ENCODE measurements at regions not wholly inside any gene's neighbourhood (a gene's known extent, or its start where the extent isn't known, plus 50 kb on each side); places are given as distances from the start of the nearest gene placed in this dataset.

GRCh38 chr6:95135182-95135581, 442.2 kb upstream of the MANEA start:
- no peaks in the 10 kb centered on the region for H3K4me1 Mint-ChIP-seq
- ChIA-PET POLR2A (no interaction called here), CTCF (no interaction called here)
- Histone ChIP-seq H3K27me3 (ENCODE audit: control insufficient read depth in 2 of 2, insufficient read depth in 2 of 2, low read length in 2 of 2) (no peaks in the 10 kb centered on the region), H3K4me3 (ENCODE audit: low read length) (no peak overlapping the region), H3K4me1 (ENCODE audit: control insufficient read depth in 2 of 2, insufficient read depth in 2 of 2, low read length in 2 of 2) (no peaks in the 10 kb centered on the region), H3K27ac (ENCODE audit: low read depth, low read length) (no peak overlapping the region), H3K9me3 (ENCODE audit: control insufficient read depth in 2 of 3, low read length in 3 of 3) (no peaks in the 10 kb centered on the region), H3K36me3 (ENCODE audit: control insufficient read depth in 2 of 3, insufficient read depth in 3 of 3, low read length in 3 of 3) (no peaks in the 10 kb centered on the region)
- DNase-seq, result no peak
- H3K36me3 Mint-ChIP-seq, result no peaks in the 10 kb centered on the region
- H3K9me3 Mint-ChIP-seq, result peaks cover 0 to 6% (median 0%) of the 10 kb centered on the region in 11 donors
- no peak for ATAC-seq
- H3K27me3 Mint-ChIP-seq, result no peaks in the 10 kb centered on the region
- no peak overlapping the region for H3K27ac Mint-ChIP-seq
- intact Hi-C loops (cut with micrococcal nuclease), result no loop called here
- no peak overlapping the region for H3K4me3 Mint-ChIP-seq

- H3K4me3 Mint-ChIP-seq, result no peak overlapping the region
- ATAC-seq, result no peak
Observed at GRCh38 chr6:95142101-95142500, 435.2 kb upstream of the MANEA start.

DNA sequence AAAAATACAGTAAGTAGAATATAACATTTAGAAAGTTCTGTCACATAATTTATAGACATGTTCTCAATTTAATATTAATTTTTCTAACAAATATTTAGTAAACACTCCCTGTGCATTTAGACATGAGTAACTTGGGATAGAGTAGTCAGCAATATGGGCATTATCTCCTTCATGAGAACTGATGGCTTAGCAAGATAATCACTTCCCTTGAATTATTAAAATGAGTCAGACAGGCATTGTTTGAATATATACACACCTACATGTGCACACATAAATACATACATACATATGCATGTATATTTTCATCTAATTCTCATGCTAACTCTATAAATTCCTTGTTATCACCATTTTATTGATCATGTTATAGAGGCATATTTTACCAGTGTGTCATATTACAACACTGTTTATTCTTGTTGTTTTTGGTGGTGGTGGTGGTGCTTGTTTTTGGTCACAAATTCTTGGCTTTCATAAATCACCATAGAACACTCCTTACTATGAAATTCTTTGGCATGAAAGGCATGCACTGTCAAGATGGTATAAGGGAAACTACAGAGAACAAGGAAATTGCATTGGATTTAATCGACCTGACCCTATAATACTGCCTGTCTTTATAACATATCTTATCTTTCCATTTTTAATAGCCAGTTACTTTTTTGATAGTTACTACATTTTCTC, 434.5 kb upstream of the MANEA start:
- Mint-ChIP-seq H3K4me3 (no peak overlapping the region), H3K27ac (no peak overlapping the region), H3K9me3 (peaks cover 0 to 7% (median 0%) of the 10 kb centered on the region in 11 donors), H3K27me3 (no peaks in the 10 kb centered on the region), H3K4me1 (no peaks in the 10 kb centered on the region), H3K36me3 (no peaks in the 10 kb centered on the region)
- DNase-seq, result no peak
- ChIA-PET CTCF (no interaction called here), POLR2A (no interaction called here)
- H3K9me3 ChIP-seq (ENCODE audit: control insufficient read depth in 2 of 3, low read length in 3 of 3), result no peaks in the 10 kb centered on the region
- H3K27me3 ChIP-seq (ENCODE audit: control insufficient read depth in 2 of 2, insufficient read depth in 2 of 2, low read length in 2 of 2), result no peaks in the 10 kb centered on the region
- H3K27ac ChIP-seq (ENCODE audit: low read depth, low read length), result no peak overlapping the region
- ATAC-seq, result no peak
- H3K4me3 ChIP-seq (ENCODE audit: low read length), result no peak overlapping the region
- H3K4me1 ChIP-seq (ENCODE audit: control insufficient read depth in 2 of 2, insufficient read depth in 2 of 2, low read length in 2 of 2), result no peaks in the 10 kb centered on the region
- H3K36me3 ChIP-seq (ENCODE audit: control insufficient read depth in 2 of 3, insufficient read depth in 3 of 3, low read length in 3 of 3), result no peaks in the 10 kb centered on the region
- intact Hi-C loops (cut with micrococcal nuclease), result no loop called here

More at GRCh38 chr6:95142101-95142500, 435.2 kb upstream of the MANEA start:
- peaks cover 0 to 7% (median 0%) of the 10 kb centered on the region in 11 donors for H3K9me3 Mint-ChIP-seq
- Histone ChIP-seq H3K4me3 (ENCODE audit: low read length) (no peak overlapping the region), H3K4me1 (ENCODE audit: control insufficient read depth in 2 of 2, insufficient read depth in 2 of 2, low read length in 2 of 2) (no peaks in the 10 kb centered on the region), H3K36me3 (ENCODE audit: control insufficient read depth in 2 of 3, insufficient read depth in 3 of 3, low read length in 3 of 3) (no peaks in the 10 kb centered on the region), H3K27me3 (ENCODE audit: control insufficient read depth in 2 of 2, insufficient read depth in 2 of 2, low read length in 2 of 2) (no peaks in the 10 kb centered on the region), H3K27ac (ENCODE audit: low read depth, low read length) (no peak overlapping the region), H3K9me3 (ENCODE audit: control insufficient read depth in 2 of 3, low read length in 3 of 3) (no peaks in the 10 kb centered on the region)
- POLR2A ChIA-PET, result no interaction called here
- intact Hi-C loops (cut with micrococcal nuclease), result no loop called here
- no peak for DNase-seq
- CTCF ChIA-PET, result no interaction called here
- H3K4me1 Mint-ChIP-seq, result no peaks in the 10 kb centered on the region
- H3K27me3 Mint-ChIP-seq, result no peaks in the 10 kb centered on the region
- H3K36me3 Mint-ChIP-seq, result no peaks in the 10 kb centered on the region
- H3K27ac Mint-ChIP-seq, result no peak overlapping the region

GRCh38 chr6:95143408-95144180, 433.7 kb upstream of the MANEA start:
- intact Hi-C loops (cut with micrococcal nuclease), result no loop called here
- no peak overlapping the region for H3K27ac ChIP-seq (ENCODE audit: low read depth, low read length)
- Mint-ChIP-seq H3K9me3 (peaks cover 0 to 7% (median 0%) of the 10 kb centered on the region in 11 donors), H3K36me3 (no peaks in the 10 kb centered on the region), H3K4me3 (no peak overlapping the region), H3K27me3 (no peaks in the 10 kb centered on the region), H3K4me1 (no peaks in the 10 kb centered on the region), H3K27ac (no peak overlapping the region)
- H3K4me1 ChIP-seq (ENCODE audit: control insufficient read depth in 2 of 2, insufficient read depth in 2 of 2, low read length in 2 of 2), result no peaks in the 10 kb centered on the region
- no peaks in the 10 kb centered on the region for H3K9me3 ChIP-seq (ENCODE audit: control insufficient read depth in 2 of 3, low read length in 3 of 3)
- DNase-seq, result no peak
- H3K4me3 ChIP-seq (ENCODE audit: low read length), result no peak overlapping the region
- ATAC-seq, result no peak
- H3K36me3 ChIP-seq (ENCODE audit: control insufficient read depth in 2 of 3, insufficient read depth in 3 of 3, low read length in 3 of 3), result no peaks in the 10 kb centered on the region
- ChIA-PET CTCF (no interaction called here), POLR2A (no interaction called here)
- H3K27me3 ChIP-seq (ENCODE audit: control insufficient read depth in 2 of 2, insufficient read depth in 2 of 2, low read length in 2 of 2), result no peaks in the 10 kb centered on the region

- ATAC-seq (no peak), DNase-seq (no peak)
- Histone ChIP-seq H3K9me3 (ENCODE audit: control insufficient read depth in 2 of 3, low read length in 3 of 3) (no peaks in the 10 kb centered on the region), H3K36me3 (ENCODE audit: control insufficient read depth in 2 of 3, insufficient read depth in 3 of 3, low read length in 3 of 3) (no peaks in the 10 kb centered on the region), H3K4me1 (ENCODE audit: control insufficient read depth in 2 of 2, insufficient read depth in 2 of 2, low read length in 2 of 2) (no peaks in the 10 kb centered on the region), H3K27me3 (ENCODE audit: control insufficient read depth in 2 of 2, insufficient read depth in 2 of 2, low read length in 2 of 2) (no peaks in the 10 kb centered on the region), H3K4me3 (ENCODE audit: low read length) (no peak overlapping the region), H3K27ac (ENCODE audit: low read depth, low read length) (no peak overlapping the region)
- H3K4me3 Mint-ChIP-seq, result no peak overlapping the region
- intact Hi-C loops (cut with micrococcal nuclease), result no loop called here
- ChIA-PET POLR2A (no interaction called here), CTCF (no interaction called here)
- peaks cover 0 to 2% (median 0%) of the 10 kb centered on the region in 11 donors for H3K9me3 Mint-ChIP-seq
- no peaks in the 10 kb centered on the region for H3K36me3 Mint-ChIP-seq
- H3K4me1 Mint-ChIP-seq, result no peaks in the 10 kb centered on the region
- H3K27me3 Mint-ChIP-seq, result no peaks in the 10 kb centered on the region
- H3K27ac Mint-ChIP-seq, result no peak overlapping the region
Observed at GRCh38 chr6:95145457-95145856, 431.9 kb upstream of the MANEA start.

DNA sequence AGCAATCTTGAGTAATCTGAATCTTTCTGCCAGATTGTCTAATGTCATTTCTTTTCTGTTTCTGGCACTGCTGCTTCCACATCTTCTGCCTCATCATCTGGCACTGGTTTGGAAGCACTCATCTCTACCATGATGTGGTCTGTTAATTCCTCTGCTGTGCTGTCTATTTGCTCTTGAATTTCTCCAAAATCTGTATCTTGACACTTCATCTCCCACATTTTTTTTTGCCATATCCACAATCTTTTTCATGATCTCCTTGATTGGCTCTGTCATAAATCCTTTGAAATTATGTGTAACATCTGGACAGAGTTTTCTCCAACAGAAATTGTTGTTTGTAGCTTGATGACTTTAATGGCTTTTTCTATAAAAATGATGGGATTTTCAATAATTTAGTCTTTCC, 417.8 kb upstream of the MANEA start:
- Histone ChIP-seq H3K27me3 (ENCODE audit: control insufficient read depth in 2 of 2, insufficient read depth in 2 of 2, low read length in 2 of 2) (no peaks in the 10 kb centered on the region), H3K27ac (ENCODE audit: low read depth, low read length) (no peak overlapping the region), H3K9me3 (ENCODE audit: control insufficient read depth in 2 of 3, low read length in 3 of 3) (no peaks in the 10 kb centered on the region), H3K4me1 (ENCODE audit: control insufficient read depth in 2 of 2, insufficient read depth in 2 of 2, low read length in 2 of 2) (no peaks in the 10 kb centered on the region), H3K4me3 (ENCODE audit: low read length) (no peak overlapping the region), H3K36me3 (ENCODE audit: control insufficient read depth in 2 of 3, insufficient read depth in 3 of 3, low read length in 3 of 3) (no peaks in the 10 kb centered on the region)
- no peaks in the 10 kb centered on the region for H3K27me3 Mint-ChIP-seq
- ChIA-PET POLR2A (no interaction called here), CTCF (no interaction called here)
- no peaks in the 10 kb centered on the region for H3K36me3 Mint-ChIP-seq
- H3K4me3 Mint-ChIP-seq, result no peak overlapping the region
- no peaks in the 10 kb centered on the region for H3K4me1 Mint-ChIP-seq
- H3K27ac Mint-ChIP-seq, result no peak overlapping the region
- DNase-seq (no peak), ATAC-seq (no peak)
- H3K9me3 Mint-ChIP-seq, result peaks cover 0 to 4% (median 0%) of the 10 kb centered on the region in 11 donors
- intact Hi-C loops (cut with micrococcal nuclease), result no loop called here

DNA sequence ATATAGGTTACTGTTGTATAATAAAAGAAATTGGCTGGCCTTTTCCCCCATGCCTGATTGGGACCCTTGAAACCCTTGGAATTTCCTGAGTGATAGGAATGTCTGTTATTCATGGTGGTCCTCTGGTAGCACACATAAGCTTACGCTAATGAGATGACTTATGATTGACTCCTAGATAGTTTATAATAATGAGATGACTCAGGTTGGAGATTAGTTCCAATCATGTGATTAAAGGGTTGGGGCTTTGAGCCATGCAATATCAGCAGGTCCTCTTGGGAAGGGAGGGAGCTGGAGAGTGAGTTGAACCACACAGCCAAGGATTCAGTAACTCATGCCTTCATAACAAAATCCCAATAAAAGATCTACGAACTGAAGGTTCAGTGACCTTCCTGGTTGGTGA, 407.6 kb upstream of the MANEA start:
- no peaks in the 10 kb centered on the region for H3K36me3 ChIP-seq (ENCODE audit: control insufficient read depth in 2 of 3, insufficient read depth in 3 of 3, low read length in 3 of 3)
- Mint-ChIP-seq H3K4me1 (no peaks in the 10 kb centered on the region), H3K27me3 (no peaks in the 10 kb centered on the region), H3K27ac (no peak overlapping the region), H3K9me3 (peaks cover 0 to 5% (median 0%) of the 10 kb centered on the region in 11 donors), H3K4me3 (no peak overlapping the region), H3K36me3 (no peaks in the 10 kb centered on the region)
- no peak for ATAC-seq
- no peak overlapping the region for H3K27ac ChIP-seq (ENCODE audit: low read depth, low read length)
- CTCF ChIA-PET, result no interaction called here
- POLR2A ChIA-PET, result no interaction called here
- no peaks in the 10 kb centered on the region for H3K9me3 ChIP-seq (ENCODE audit: control insufficient read depth in 2 of 3, low read length in 3 of 3)
- intact Hi-C loops (cut with micrococcal nuclease), result no loop called here
- H3K4me3 ChIP-seq (ENCODE audit: low read length), result no peak overlapping the region
- no peaks in the 10 kb centered on the region for H3K27me3 ChIP-seq (ENCODE audit: control insufficient read depth in 2 of 2, insufficient read depth in 2 of 2, low read length in 2 of 2)
- DNase-seq, result no peak
- no peaks in the 10 kb centered on the region for H3K4me1 ChIP-seq (ENCODE audit: control insufficient read depth in 2 of 2, insufficient read depth in 2 of 2, low read length in 2 of 2)

Measured in naive thymus-derived CD4-positive, alpha-beta T cell (primary cell).